ENCODE measurements at regions not wholly inside any gene's neighbourhood (a gene's known extent, or its start where the extent isn't known, plus 50 kb on each side); places are given as distances from the start of the nearest gene placed in this dataset.

- no peak for TF ChIP-seq CTCF (IDR thresholded peaks at IDR 0.05; ENCODE audit: insufficient read depth, low read length, poor library complexity, severe bottlenecking)
- H3K4me3 ChIP-seq (ENCODE audit: low read depth, low read length): no peak overlapping the region
- no peaks in the 10 kb centered on the region for H3K27me3 ChIP-seq (ENCODE audit: control insufficient read depth, insufficient read depth, low read length)
- DNase-seq (ENCODE audit: low read depth): no peak
- H3K36me3 ChIP-seq (ENCODE audit: control insufficient read depth, insufficient read depth, low read length): no peaks in the 10 kb centered on the region
These were observed 228.5 kb upstream of the ANKRD55 start for GRCh38 chr5:56461584-56461983.

- Histone ChIP-seq H3K36me3 (ENCODE audit: control insufficient read depth, insufficient read depth, low read length) (no peaks in the 10 kb centered on the region), H3K4me3 (ENCODE audit: low read depth, low read length) (no peak overlapping the region), H3K27me3 (ENCODE audit: control insufficient read depth, insufficient read depth, low read length) (no peaks in the 10 kb centered on the region)
- no peak for TF ChIP-seq CTCF (IDR thresholded peaks at IDR 0.05; ENCODE audit: insufficient read depth, low read length, poor library complexity, severe bottlenecking)
- DNase-seq (ENCODE audit: low read depth): no peak
These were observed 227.6 kb upstream of the ANKRD55 start for GRCh38 chr5:56460681-56461191.

DNA sequence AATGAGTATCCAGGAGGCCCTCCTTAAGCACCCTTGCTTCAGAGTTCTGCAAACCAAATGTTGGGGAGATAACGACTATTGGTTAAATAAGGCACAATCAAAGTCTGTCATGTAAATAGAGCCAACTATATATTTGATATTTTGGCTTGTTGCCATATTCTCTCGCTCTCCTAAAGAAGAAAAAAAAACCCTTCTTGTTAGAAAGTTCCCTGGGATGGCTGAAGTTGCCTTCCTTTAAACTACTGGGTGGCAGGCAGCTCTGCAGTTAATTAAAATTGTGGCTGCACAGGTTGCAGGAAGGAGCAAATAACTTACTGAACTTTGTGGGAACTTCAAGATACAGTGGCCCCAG lies 227.0 kb upstream of the ANKRD55 start:
- no peaks in the 10 kb centered on the region for H3K36me3 ChIP-seq (ENCODE audit: control insufficient read depth, insufficient read depth, low read length)
- H3K4me3 ChIP-seq (ENCODE audit: low read depth, low read length): no peak overlapping the region
- H3K27me3 ChIP-seq (ENCODE audit: control insufficient read depth, insufficient read depth, low read length): no peaks in the 10 kb centered on the region
- no peak for DNase-seq (ENCODE audit: low read depth)
- TF ChIP-seq CTCF (IDR thresholded peaks at IDR 0.05; ENCODE audit: insufficient read depth, low read length, poor library complexity, severe bottlenecking): no peak

- Histone ChIP-seq H3K27me3 (ENCODE audit: control insufficient read depth, insufficient read depth, low read length) (no peaks in the 10 kb centered on the region), H3K36me3 (ENCODE audit: control insufficient read depth, insufficient read depth, low read length) (no peaks in the 10 kb centered on the region), H3K4me3 (ENCODE audit: low read depth, low read length) (no peak overlapping the region)
- no peak for DNase-seq (ENCODE audit: low read depth)
- TF ChIP-seq CTCF (IDR thresholded peaks at IDR 0.05; ENCODE audit: insufficient read depth, low read length, poor library complexity, severe bottlenecking): no peak
These were observed 226.5 kb upstream of the ANKRD55 start for GRCh38 chr5:56459394-56460194.

- no peaks in the 10 kb centered on the region for H3K36me3 ChIP-seq (ENCODE audit: control insufficient read depth, insufficient read depth, low read length)
- no peak overlapping the region for H3K4me3 ChIP-seq (ENCODE audit: low read depth, low read length)
- H3K27me3 ChIP-seq (ENCODE audit: control insufficient read depth, insufficient read depth, low read length): no peaks in the 10 kb centered on the region
- no peak for TF ChIP-seq CTCF (IDR thresholded peaks at IDR 0.05; ENCODE audit: insufficient read depth, low read length, poor library complexity, severe bottlenecking)
- no peak for DNase-seq (ENCODE audit: low read depth)
These were observed 225.0 kb upstream of the ANKRD55 start for GRCh38 chr5:56457887-56458812.
